Upper lobe of right lung (tissue), 1 donor: ENCODE measurements at regions not wholly inside any gene's neighbourhood (a gene's known extent, or its start where the extent isn't known, plus 50 kb on each side); places are given as distances from the start of the nearest gene placed in this dataset.

ENCODE experiments used
- ATAC-seq: fragments of 200-7000 bp; cut with Tn5 transposase; one replicate; pipeline ENCODE4 v1.9.1; 2020; ENCODE audit warnings: mild to moderate bottlenecking, moderate library complexity
- DNase-seq: peaks from one replicate; pipeline ENCODE4 v3.0.0-alpha.2; 2020
- H3K27ac ChIP-seq: fragments of 200-600 bp; one replicate; pipeline ENCODE4 v1.8.0; 2022
- H3K27me3 ChIP-seq: fragments of 200-600 bp; one replicate; pipeline ENCODE4 v1.8.0; 2022; ENCODE audit warnings: mild to moderate bottlenecking
- H3K36me3 ChIP-seq: fragments of 200-600 bp; one replicate; pipeline ENCODE4 v1.8.0; 2022
- H3K4me1 ChIP-seq: fragments of 200-600 bp; one replicate; pipeline ENCODE4 v1.8.0; 2022
- H3K4me3 ChIP-seq: fragments of 200-600 bp; one replicate; pipeline ENCODE4 v1.8.0; 2022; ENCODE audit warnings: mild to moderate bottlenecking
- H3K9me3 ChIP-seq: fragments of 200-600 bp; one replicate; pipeline ENCODE4 v1.8.0; 2022
- intact Hi-C: fragments of 100-400 bp; cut with DNase I; formaldehyde crosslinking; loops from one replicate; pipeline ENCODE4 v1.11.0; 2022
- TF ChIP-seq, protein P1 (sequence below): fragments of 200-600 bp; IDR thresholded peaks from one replicate; pipeline ENCODE4 v1.8.0; 2022; ENCODE audit warnings: antibody characterized with exemption
- donor health status: DM: no; HTN: yes; CAD: no; lungs with severe emphysema.

DNA sequence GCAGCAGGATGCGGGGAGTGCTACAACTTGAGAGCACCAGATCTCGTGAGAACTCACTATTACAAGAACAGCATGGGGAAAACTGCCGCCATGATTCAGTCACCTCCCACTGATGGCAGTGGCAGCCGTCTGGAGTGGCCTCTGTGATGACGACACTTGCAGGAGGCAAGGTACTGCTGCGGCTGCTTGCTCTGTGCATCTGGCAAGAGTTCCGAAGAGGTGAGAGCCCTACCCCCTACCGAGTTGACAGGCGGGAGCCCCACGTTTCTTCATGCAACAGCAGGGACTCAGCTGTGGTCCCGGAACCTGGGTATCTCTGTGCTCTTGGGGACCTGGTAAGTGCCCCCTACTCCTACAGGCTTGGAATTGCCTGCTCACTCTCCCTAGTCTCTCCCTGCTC lies 1672.7 kb upstream of the TMEFF2 start:
- Histone ChIP-seq H3K36me3 (no peaks in the 10 kb centered on the region), H3K9me3 (no peaks in the 10 kb centered on the region), H3K27me3 (no peaks in the 10 kb centered on the region), H3K27ac (no peak overlapping the region), H3K4me3 (no peak overlapping the region), H3K4me1 (no peaks in the 10 kb centered on the region)
- DNase-seq (no peak), ATAC-seq (no peak)
- intact Hi-C loops, result no loop called here
- TF ChIP-seq, protein P1, sequence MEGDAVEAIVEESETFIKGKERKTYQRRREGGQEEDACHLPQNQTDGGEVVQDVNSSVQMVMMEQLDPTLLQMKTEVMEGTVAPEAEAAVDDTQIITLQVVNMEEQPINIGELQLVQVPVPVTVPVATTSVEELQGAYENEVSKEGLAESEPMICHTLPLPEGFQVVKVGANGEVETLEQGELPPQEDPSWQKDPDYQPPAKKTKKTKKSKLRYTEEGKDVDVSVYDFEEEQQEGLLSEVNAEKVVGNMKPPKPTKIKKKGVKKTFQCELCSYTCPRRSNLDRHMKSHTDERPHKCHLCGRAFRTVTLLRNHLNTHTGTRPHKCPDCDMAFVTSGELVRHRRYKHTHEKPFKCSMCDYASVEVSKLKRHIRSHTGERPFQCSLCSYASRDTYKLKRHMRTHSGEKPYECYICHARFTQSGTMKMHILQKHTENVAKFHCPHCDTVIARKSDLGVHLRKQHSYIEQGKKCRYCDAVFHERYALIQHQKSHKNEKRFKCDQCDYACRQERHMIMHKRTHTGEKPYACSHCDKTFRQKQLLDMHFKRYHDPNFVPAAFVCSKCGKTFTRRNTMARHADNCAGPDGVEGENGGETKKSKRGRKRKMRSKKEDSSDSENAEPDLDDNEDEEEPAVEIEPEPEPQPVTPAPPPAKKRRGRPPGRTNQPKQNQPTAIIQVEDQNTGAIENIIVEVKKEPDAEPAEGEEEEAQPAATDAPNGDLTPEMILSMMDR, result no peak

DNA sequence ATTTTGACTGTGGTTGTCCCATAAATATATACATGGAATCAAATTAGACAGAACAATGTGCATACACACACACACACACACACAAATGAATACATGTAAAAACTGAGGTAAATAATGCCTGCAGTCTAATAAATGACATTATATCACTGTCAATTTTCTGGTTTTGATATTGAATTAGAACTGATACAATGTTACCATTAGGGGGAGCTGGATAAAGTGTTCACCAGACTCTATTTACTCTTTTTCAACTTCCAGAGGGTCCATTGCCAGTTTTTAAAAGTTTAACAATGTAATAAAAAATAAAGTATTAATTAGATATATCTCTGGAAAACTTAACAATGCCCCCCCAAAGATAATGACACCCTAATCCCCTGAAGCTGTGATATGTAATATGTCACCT lies 1666.8 kb upstream of the TMEFF2 start:
- H3K9me3 ChIP-seq, result no peaks in the 10 kb centered on the region
- DNase-seq, result no peak
- no peaks in the 10 kb centered on the region for H3K27me3 ChIP-seq
- TF ChIP-seq, protein P1, result no peak
- H3K4me1 ChIP-seq, result no peaks in the 10 kb centered on the region
- H3K36me3 ChIP-seq, result no peaks in the 10 kb centered on the region
- intact Hi-C loops, result no loop called here
- H3K27ac ChIP-seq, result no peak overlapping the region
- no peak for ATAC-seq
- no peak overlapping the region for H3K4me3 ChIP-seq

DNA sequence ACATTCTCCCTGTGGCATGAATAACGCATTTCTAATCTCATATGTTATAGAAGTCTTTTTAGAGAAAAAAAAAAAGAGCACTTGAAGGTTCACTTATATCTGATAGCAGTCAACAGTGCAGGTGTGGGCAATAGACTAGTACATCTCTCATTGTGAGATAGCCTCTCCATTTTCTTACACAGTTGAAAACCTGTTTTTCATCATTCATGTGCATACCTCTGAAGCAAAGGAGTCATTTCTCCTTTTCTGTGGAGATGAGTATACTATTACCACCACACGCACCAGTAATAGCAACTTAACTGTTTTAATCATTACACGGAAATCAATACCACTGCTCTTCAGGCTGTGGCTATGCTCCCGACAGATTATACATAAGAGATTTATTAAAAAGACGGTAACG lies 1653.3 kb upstream of the TMEFF2 start:
- intact Hi-C loops, result no loop called here

DNA sequence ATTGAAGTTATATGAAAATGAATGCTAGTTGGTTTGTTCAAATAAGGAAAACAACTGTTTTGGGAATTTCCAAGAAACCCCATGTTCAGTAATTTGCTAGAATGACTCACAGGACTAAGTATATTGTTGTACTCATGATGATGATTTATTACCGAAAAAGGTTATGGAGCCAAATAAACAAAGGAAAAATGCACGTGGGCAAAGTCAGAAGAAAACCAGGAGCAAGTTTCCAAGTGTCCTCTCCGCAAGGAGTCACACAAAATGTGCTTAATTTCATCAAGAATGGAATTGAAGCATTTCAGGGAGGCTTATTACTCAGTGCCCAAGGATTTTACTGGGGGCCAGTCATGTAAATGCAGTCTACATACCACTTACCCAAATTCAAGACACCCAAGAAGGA lies 1652.4 kb upstream of the TMEFF2 start:
- H3K27ac ChIP-seq, result no peak overlapping the region
- no peaks in the 10 kb centered on the region for H3K9me3 ChIP-seq
- TF ChIP-seq, protein P1, result no peak
- no peak for ATAC-seq
- no peaks in the 10 kb centered on the region for H3K4me1 ChIP-seq
- H3K4me3 ChIP-seq, result no peak overlapping the region
- no peaks in the 10 kb centered on the region for H3K27me3 ChIP-seq
- no peak for DNase-seq
- H3K36me3 ChIP-seq, result no peaks in the 10 kb centered on the region
- intact Hi-C loops, result no loop called here

More for the DNA sequence above, 1653.3 kb upstream of the TMEFF2 start:
- H3K4me3 ChIP-seq, result no peak overlapping the region
- no peaks in the 10 kb centered on the region for H3K36me3 ChIP-seq
- H3K27ac ChIP-seq, result no peak overlapping the region
- DNase-seq (no peak), ATAC-seq (no peak)
- no peaks in the 10 kb centered on the region for H3K9me3 ChIP-seq
- no peaks in the 10 kb centered on the region for H3K27me3 ChIP-seq
- TF ChIP-seq, protein P1, result no peak
- H3K4me1 ChIP-seq, result no peaks in the 10 kb centered on the region

- intact Hi-C loops, result no loop called here
Measured at GRCh38 chr2:193845604-193846003, 1650.9 kb upstream of the TMEFF2 start.

More at GRCh38 chr2:193845604-193846003, 1650.9 kb upstream of the TMEFF2 start:
- H3K36me3 ChIP-seq, result no peaks in the 10 kb centered on the region
- H3K4me1 ChIP-seq, result no peaks in the 10 kb centered on the region
- no peaks in the 10 kb centered on the region for H3K27me3 ChIP-seq
- DNase-seq, result no peak
- ATAC-seq, result no peak
- H3K4me3 ChIP-seq, result no peak overlapping the region
- TF ChIP-seq, protein P1, result no peak
- no peaks in the 10 kb centered on the region for H3K9me3 ChIP-seq
- H3K27ac ChIP-seq, result no peak overlapping the region
